Kidney tubule cell (primary cell): ENCODE measurements at regions not wholly inside any gene's neighbourhood (a gene's known extent, or its start where the extent isn't known, plus 50 kb on each side); places are given as distances from the start of the nearest gene placed in this dataset.
"Not testable (repeated sequence)": the region's sequence is repeated elsewhere in the genome, so short reads cannot be mapped to it uniquely, and the experiment has no call there.

Experiments used
- DNase-seq: peaks from one replicate; pipeline ENCODE4 v3.0.0-alpha.2; 2018; ENCODE audit warnings: low spot score

DNA sequence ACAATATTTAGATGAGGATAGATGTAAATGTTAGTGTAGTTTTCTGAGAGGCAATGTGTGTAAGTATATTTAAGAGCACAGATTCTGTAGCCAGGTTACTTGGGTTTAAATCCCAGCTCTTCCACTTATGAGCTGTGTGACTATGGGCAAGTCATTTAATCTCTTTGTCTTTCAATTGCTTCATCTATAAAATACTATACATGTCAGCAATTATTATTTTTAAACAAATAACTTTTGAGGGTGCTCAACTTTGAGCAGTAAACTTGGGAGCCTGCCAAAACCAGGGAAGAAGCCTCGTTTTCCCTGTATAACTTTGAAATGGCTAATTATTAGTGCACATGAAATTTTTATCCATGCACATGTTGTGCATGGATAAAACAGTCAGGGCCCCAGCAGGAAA, 222.8 kb downstream of the FOXD2 start:
- DNase-seq: no peak

DNA sequence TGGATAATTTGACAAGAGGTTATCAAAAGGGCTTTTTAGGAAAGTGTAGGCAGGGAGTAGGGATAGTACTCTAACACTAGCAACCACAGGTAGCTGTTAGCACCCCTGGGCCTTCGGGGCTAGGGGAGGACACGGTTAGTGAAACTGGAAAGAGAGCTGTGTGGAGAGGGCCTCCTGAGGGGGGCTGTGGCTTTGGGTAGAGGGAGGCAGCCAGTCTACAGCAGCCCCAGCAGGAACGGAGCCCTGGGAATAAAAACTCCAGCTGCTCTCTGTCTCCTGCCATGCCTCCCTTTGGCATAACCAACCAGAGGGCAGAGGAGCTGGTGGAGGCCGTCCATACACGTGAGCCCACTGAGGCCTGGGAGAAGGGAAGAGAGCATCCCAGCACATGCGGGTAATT, 223.2 kb downstream of the FOXD2 start:
- DNase-seq: no peak

GRCh38 chr1:47662068-47662467, 224.2 kb downstream of the FOXD2 start:
- no peak for DNase-seq

DNA sequence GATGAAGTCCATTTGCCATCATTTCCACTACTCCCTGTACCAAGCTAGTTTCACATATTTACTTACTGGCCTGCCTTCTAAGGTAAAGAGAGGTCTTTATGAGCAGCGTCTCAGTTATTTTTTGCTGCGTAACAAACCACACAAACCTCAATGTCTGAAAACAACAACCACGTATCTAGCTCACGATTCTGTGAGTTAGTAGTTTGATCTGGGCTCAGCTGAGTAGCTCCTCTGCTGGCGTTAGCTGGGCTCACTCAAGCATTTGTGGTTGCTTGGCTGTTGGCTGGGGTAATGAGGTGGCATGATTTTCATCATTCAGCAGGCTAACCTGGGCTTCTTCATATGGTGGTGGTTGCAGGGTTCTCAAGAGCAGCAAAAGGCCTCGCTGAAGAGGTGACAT, 225.4 kb downstream of the FOXD2 start:
- peak; percentile 16 for DNase-seq

- no peak for DNase-seq
Measured at GRCh38 chr1:47664356-47664755, 226.5 kb downstream of the FOXD2 start.

- not testable (repeated sequence) for DNase-seq
Measured at GRCh38 chr1:47664896-47665295, 227.1 kb downstream of the FOXD2 start.

GRCh38 chr1:47669081-47669585, 231.3 kb downstream of the FOXD2 start:
- DNase-seq: no peak

GRCh38 chr1:47672622-47673021, 234.8 kb downstream of the FOXD2 start:
- DNase-seq: no peak

GRCh38 chr1:47674189-47674588, 236.3 kb downstream of the FOXD2 start:
- no peak for DNase-seq

GRCh38 chr1:47675047-47675675, 237.3 kb downstream of the FOXD2 start:
- no peak for DNase-seq

- DNase-seq: no peak
Measured at GRCh38 chr1:47675721-47676120, 237.9 kb downstream of the FOXD2 start.

DNA sequence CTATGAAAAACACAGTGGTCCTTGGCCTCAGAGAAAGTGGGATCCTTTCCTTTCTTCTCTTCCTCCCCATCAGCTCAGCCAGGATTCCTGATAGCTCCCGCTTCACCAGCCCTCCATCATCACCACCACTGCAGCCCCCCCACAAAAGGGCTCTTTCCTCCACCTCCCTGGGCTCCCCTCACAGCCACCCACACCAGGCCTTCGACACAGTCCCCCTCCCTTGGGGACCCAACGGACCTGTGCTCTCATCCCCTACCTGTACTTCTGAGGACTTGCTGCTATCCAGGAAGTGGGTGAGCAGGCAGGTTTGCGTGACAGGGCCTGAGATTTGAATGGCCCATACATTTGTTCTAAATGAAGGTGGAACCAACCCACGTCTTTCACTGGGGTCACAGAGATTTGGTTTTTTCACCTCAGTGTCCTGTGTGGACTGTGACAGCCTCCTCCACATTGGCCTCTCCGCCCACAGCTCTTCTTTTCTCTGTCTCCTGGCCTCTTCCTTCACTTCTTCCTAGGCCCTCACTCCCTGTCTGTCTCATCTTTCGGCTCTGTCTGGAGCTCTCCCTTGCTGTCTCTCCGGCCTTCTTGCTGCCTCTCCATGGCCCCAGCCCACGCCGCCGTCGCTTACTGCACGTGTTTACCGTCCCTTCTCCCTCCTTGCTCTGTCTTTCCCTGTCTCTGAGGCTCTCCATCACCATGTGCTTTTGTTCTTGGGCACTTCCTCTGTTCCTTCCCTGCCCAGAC, 238.6 kb downstream of the FOXD2 start:
- no peak for DNase-seq

DNA sequence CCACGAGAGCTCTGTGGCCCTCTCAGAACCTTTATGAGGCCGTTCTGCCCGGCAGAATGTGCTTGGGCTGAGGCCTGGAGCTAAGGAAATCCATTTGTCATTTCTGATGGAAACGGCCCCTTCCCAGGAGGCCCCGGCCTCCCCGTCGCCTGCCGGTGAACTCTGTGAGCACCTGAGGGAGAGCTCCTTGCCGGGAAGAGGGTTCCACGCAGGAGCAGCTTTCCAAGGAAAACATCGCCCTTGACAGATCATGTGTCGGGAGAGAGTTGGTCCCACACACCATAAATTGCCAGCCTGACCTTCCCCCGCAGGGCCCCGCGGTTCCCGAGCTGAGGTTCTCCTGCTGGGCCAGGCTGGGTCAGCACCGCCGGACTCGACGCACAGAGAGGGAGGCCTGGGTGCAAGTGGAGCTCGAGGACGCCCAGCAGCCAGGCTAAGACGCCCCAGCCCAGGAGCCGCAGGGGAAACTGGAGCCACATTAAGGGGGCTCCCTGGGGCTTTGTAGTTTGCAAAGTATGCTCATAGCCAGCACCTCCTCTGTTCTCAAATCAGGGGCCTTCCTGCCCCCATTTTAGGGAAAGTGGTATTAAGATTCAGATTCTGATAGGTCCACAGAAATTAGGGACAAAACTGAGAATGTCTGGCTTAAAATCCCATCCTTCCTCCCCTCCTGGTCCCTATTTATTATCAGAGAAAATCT, 239.5 kb downstream of the FOXD2 start:
- DNase-seq: no peak

DNA sequence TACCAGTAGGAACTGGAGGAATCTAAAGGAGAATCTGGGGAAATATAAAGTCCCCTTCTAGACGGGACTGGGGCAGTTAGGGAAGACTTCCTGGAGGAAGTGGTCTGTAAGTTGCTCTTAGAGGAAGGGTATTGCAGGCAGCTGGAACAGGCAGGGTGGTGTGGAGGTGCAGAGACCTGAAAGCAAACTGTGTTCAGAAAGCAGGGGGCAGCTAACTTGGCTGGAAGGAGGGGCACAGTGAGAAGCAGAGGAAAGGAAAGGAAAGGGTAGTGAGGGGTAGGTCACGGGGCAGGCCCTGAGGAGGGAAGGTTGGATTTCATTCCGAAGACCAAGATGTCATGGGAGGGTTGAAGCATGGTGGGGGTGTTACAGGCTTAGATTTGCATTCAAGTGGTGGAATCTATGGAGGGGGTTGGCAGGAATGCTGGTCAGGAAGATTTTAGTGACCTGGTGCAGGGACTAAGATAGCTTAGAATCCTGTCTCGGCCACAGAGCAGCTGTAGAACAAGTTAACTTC, 240.7 kb downstream of the FOXD2 start:
- DNase-seq: no peak

- no peak for DNase-seq
Measured at GRCh38 chr1:47679301-47679791, 241.5 kb downstream of the FOXD2 start.

DNA sequence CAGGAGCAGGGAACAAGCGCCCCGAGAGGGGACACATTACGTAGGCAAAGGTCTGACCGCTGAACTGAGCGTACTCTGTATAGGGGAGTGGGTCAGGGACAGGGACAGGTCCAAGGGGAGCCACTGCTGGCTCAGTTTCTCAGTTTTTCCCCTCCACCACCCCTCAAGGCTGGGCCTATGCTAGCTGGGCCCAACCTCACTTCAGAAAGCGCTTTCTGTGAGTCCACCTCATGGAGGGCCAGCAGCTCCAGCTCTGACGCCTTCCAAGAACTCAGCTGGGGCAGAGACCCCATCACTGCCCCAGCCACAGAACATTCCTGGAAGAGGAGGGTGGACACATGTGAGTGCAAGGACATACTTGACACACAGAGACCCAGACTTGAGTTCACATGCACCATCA, 242.0 kb downstream of the FOXD2 start:
- DNase-seq: no peak

GRCh38 chr1:47680815-47681475, 243.1 kb downstream of the FOXD2 start:
- DNase-seq: no peak

DNA sequence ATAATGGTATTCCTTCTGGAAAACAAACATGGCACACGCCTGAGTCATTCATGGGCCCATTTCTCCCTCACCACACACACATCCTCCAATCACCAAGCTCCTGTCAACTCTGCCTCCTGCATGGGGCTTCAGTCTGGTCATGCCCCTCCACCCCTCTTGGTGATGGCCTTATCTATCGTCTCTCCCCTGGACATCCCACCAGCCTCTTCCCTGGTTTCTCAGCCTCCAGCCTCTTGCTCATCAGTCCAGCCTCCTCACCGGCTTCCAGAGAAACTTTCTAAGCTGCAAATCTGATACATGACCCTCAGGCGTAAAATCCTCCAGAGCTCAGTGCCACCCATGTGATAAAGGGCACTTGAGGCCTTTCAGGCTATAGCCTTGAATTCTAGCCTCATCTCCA, 243.9 kb downstream of the FOXD2 start:
- no peak for DNase-seq

GRCh38 chr1:47682198-47682597, 244.4 kb downstream of the FOXD2 start:
- DNase-seq: no peak

- DNase-seq: no peak
Measured at GRCh38 chr1:47682786-47683350, 245.0 kb downstream of the FOXD2 start.

DNA sequence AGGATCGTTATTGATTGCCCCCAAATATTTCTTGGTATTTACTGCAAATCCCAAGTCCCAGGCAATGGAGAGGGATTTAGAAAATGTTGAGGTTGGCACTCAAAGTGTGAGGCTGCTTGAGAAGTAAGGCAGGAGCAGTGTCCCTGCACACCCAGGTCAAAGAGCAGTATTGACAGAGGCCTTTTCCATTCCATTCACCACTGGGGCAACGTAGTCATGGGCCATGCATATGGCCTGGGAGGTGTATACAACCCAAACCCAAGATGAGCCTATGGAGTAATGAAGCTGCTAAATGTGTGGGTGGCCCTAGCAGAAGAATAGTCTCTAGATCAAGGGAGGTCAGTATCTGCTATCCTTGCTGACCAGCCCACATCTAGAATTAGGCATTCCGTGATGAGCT, 245.6 kb downstream of the FOXD2 start:
- DNase-seq: no peak

DNA sequence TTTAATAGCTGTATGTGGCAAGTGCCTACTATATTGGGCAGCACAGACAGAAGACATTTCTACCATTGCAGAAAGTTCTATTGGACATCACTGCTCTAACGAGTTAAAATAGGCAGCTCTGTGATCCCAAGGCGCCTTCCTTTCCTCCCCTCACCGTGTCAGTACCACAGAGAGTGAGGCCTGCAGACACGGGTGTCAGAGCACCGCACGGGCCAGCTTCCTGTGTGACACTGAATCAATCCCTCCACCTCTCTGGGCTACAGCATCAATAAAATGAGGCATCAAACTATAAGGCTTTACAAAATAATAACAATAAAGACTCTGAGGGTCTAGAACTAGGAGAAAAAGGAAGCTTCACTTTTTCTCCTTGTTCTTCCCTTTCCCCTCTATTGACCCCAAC, 246.7 kb downstream of the FOXD2 start:
- DNase-seq: no peak
